HG02642 (cell line): ENCODE measurements at regions not wholly inside any gene's neighbourhood (a gene's known extent, or its start where the extent isn't known, plus 50 kb on each side); places are given as distances from the start of the nearest gene placed in this dataset.
A peak's percentile ranks its signal among the peaks of the same experiment; 100 is the strongest.

Source experiments
- ATAC-seq: cut with Tn5 transposase; IDR thresholded peaks from one replicate; pipeline ENCODE4 v1.9.1; 2021; ENCODE audit warnings: mild to moderate bottlenecking; ENCODE audit not compliant: unreplicated experiment, poor library complexity

DNA sequence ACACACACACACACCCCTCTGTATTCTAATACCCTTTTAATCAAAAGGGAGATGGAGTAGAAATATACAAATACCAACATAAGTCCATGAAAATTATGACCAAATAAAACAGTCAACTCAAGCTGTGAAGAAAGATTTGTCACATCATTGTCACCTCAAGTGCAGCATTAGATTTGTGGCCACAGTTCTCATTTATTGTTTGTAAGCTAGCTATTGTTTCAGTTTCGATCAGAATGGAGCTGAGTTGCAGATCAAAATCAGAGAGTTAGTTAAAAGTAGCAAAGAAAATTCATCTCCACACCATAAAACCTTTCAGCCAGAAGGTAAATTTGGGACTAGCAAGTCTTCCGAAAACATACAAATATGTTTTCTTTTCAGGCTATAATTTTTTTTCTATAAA, 267.7 kb upstream of the LMCD1 start:
- ATAC-seq, result no peak

DNA sequence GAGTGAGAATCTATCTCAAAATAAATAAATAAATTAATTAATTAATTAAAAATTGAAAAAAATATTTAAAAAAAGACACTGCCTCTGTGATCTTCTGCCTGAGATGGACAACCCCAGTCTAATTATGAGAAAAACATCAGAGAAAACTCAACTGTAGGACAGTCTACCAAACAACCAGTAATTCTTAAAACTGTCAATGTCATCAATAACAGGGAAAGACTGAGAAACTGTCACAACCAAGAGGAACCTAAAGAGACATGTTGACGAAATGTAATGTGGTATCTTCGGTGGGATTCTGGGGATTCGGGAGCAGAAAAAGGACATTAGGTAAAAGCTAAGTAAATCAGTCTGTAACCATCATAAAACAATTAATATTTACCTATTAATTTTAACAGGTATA, 265.4 kb upstream of the LMCD1 start:
- ATAC-seq, result no peak

DNA sequence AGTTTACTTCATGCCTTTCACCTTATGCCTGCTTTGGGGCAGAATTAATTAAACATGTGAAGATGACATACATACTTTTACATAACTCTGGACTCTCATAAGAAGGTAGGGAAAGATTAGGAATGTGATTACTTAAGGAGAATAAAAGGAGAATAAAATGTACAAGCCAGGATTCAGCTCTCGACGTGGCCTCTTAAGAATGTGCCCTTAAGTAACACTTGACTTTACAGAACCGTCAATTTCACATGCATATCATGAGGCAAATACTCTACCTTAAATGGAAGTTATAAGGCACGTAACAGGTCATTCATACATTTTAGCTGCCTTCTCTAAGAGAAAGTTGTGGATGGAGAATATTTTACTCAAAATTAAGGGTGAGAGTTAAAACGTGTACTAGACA, 263.7 kb upstream of the LMCD1 start:
- no peak for ATAC-seq

DNA sequence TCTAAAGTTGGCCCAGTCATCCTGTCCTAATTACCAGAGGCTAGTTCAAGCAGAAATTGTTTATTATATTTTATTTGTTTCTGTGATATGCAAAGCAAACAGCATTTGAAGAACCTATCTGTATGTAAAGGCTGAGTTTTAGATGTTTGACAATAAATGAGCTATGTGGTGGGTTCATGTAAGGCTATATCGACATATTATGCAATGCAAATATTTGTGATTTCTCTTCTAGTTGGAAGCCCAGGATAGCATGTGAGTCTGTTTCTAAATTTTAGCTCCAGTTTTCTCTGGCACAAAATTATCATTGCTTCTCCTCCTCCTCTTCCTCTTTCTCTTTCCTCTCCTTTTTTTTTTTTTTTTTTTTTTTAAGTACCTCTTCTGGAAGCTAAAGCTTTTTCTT, 263.2 kb upstream of the LMCD1 start:
- ATAC-seq, result no peak

DNA sequence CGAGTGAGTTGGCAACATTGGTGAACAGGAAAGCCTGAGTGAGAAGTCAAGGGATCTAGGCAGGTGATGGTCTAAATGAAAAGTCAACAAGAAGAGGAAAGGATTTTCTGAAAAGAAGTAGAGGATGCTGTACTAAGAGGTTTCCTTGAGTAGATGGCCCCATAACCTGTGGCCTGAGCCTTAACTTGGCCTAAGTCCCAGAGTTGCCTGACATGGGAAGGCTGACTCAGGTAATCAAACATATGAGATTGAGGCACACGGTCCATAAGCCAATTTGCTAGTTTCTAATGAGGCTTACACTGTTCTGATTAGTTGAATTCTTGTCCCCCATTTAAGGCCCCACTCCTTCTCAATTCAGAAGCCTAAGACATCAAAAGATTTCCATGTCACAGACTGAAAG, 262.5 kb upstream of the LMCD1 start:
- no peak for ATAC-seq

DNA sequence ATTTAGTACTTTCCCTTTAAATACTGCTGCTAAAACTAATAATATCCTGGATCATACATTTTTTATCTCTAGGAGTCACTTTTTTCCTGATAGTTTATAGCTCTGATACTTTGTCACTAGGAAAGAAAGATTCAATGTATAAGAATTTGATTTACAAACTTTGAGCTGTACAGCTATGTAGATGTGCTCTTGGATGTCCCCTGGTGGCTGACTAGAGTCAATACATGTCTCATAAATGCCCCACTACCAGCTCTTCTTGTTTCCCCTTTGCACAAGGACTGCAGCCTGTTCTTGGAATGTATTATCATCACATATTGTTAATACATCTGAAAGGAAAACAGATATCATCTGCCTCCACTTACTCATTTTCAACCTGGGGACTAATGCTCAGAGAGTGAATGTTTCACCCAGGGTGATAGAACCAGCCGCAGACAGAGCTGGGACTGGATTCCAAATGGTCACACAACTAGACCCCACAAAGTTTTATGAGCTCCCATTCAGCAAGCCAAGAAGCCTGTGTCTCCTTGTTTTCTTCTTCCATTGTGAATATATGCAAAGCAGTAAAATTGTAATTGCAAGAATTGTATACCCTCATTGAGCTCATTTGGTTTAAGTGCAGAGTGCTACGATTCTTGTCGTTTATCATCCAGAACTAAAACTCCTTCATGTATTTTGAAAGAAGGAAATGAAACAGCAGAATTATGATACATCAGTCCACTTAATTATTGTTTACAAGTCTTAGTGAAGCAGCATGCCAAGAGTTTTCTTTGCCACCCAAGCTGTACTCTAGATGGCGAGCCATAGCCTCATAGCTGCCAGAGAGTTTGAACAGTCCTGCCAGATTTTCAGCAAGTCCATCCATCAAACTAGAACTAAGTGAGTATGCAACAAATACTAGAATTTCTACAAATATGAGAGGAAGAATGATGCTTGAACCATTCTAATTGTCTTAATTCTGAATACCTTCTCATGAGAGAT, 261.6 kb upstream of the LMCD1 start:
- peak; percentile 93 for ATAC-seq

DNA sequence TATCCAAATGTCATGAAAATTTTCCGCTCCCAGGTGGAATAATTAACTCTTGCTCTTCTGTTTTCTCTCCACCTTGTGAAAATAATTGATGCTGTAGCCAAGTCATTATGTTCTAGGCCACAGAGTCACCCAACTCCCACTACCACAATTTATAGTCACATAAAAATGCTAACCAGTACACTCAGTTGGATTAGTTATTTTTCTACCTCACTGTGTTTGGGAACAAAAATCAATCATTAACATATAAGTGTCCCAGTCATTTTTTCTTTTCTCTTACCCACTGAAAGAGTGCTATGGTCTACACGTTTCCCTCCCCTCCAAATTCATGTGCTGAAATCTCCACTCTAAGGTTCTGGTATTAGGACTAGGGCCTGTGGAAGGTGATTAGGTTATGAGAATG, 255.6 kb upstream of the LMCD1 start:
- ATAC-seq, result no peak

DNA sequence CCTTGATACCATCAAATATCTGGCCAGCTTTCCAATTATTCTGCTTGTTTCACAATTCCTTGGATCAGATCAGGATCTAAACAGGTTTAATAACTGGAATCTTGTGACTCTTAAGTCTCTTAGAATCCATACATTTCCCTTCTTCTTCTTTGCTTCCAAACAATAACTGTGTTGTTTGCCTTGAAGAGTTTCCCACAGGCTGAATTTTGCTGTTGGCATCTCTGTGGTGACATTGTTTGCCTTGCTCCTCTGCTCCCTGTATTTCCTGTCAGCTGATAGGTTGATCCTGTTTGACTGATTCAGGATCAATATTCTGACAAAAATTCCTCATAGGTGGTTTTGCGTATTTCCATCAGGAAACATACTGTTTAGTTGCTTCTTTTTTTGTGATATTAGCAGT, 248.4 kb upstream of the LMCD1 start:
- ATAC-seq, result no peak

DNA sequence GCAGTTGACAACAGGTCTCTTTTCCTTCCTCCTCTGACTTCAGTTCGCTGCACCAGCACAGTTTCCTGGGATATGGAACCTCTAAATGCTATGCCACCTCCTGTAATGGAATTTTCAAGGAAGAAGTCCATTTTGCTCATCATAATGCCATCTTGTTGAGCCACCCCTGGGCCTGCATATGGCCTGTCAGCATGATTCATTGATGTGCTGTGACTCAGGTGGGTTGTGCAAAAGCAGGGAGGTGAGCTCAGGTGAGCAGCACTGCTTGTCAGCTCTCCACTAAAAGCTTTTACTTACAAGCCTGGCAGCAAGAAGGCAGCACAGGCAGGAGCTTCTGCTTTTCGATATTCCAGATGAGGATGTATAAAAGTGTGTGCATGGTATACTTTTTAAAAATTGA, 247.1 kb upstream of the LMCD1 start:
- ATAC-seq, result no peak

DNA sequence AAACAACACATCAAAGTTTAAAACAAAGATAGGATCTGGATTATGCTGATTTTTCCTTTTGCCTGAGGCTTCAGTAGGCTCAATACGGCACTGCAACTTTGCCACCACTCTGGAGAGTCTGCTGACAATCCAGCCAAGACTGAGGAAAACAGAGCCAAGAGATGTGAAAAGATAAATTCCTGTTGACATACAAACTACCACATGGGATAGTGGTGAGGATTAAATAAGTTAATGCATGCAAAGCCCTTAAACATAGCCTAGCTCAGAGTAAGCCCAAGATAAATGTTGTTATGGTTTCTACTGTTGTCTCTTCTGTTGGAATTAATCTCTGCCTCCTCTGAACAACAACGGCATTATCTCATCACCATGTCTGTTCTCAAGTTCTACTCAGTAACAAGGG, 245.9 kb upstream of the LMCD1 start:
- no peak for ATAC-seq

DNA sequence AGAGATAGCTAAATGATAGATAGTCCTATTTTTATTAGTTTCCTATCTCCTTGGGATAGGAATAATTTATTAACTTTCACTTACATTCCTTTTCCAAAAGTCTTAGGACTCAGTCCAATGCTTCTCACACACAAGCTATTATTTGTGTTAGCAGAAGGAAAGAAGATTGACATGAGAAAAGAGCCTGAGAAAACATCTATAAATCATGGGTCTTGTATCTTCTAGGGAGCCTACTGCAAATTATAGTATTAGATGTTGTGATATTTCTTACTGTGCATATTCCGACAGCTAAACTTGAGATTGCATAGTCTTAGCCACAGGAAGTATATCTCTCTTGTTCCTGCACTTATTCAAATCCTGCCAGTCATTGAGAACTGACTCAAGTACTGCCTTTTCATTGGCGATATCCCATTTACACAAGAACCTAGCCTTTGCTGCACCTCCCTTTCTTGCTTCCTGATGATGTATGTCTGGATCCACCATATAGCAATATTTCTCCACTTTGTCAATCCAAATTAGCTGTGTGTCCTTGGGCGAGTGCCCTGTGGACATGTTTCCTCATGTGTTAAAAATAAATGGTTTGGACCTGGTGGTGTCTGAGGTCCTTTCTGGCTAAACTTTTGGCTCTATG, 245.1 kb upstream of the LMCD1 start:
- no peak for ATAC-seq

DNA sequence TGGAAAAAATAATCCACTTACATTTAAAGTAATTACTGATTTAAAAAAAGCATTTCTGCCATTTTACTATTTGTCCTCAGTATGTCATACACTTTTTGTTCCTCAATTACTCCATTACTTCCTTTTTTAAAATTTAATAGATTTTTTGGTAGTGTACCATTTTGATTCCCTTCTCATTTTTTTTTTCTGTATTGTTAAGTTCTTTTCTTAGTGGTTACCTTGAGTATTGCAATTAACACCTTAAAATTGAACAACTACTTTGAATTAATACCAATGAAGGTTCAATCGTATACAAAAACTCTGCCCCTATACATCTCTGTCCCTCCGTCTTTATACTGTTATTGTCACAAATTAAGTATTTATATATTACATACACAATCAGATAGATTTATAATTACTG, 240.6 kb upstream of the LMCD1 start:
- no peak for ATAC-seq

DNA sequence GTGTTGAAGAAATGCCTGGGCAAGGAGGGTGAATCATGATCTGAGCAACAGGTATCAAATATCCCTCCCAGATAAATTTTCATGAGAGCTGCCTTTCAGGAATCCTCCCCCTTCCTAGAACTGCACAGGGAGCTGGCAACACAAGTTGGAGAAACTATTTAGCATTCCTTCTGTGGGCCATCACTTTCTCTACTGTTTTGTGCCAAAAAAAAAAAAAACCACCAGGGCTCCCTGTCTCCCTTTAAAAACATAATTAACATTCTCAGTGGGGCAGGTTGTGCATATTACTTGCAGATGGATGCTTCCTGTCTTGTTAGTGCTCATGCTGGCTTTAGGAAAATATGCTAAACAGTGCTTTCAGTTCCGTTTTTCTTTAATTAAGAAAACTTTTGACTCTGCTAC, 234.9 kb upstream of the LMCD1 start:
- no peak for ATAC-seq

DNA sequence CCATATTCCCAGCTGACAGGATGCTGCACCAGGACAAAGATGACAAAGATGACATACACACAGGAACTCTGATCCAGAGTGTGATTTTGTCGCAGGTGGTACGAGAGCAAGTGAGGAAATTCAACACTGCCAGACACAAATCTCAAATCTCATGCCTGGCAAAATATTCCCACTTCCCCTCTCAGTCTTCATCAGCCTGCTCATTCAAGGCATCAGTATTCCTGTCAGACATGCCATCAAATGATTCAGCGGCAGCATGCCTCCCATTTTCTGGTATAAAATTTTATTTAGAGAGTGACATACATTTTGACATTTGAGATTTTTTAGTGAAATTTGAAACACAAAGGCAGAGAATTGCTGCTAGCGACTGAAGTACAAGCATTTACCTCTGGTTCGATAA, 228.1 kb upstream of the LMCD1 start:
- ATAC-seq, result no peak

DNA sequence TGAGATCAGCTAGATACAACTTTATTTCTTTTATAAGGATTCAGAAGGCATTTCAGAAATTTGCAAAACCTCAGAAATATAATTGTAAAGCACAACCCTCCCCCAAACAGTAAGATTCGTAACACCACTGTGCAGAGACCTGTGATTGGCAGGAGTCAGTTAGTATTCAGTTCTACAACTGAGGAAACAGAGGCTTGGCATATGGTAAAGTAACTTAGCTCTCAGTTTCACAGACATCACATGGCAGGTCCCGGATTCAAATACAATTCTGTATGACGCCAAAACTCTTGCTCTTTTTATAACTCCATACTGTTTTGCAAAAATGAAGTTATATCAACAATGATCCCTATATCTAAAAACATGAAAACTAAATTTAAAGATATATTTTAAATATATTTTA, 225.6 kb upstream of the LMCD1 start:
- no peak for ATAC-seq

DNA sequence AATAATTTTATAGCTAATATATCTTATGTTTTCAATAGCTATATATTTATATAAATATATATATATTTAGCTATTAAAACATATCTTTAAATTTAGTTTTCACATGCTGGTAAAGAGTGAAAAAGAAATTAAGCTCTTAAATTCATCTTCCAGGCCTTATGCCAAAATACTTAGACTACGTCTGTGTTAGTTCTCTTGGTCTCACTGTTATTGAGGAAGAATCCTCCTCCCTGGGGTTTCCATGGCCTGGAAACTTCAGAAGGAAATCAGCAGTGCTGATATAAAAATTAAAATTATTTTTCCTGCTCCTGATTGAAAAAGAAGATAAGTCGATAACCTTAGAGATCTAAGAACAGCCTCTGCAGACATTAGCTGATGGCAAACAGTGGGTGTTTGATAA, 225.1 kb upstream of the LMCD1 start:
- no peak for ATAC-seq

DNA sequence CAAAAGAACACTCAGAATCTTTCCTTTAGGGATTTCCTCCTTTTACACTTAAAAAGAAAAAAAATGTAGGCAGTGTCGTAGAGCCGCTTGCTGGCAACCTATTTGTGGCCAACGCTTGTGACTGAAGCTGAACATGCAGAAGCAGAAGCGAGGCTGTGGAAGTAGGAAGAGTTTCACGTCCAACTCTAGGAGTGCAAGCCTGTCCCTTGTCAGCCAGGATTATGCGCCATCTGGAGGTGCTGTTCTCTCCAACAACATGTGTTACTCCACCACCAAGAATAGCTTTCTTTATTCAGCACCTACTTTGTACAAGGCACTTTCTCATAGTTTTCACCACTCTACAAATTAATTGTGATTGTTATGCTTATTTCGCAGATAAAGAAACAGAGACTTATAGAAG, 223.2 kb upstream of the LMCD1 start:
- no peak for ATAC-seq

DNA sequence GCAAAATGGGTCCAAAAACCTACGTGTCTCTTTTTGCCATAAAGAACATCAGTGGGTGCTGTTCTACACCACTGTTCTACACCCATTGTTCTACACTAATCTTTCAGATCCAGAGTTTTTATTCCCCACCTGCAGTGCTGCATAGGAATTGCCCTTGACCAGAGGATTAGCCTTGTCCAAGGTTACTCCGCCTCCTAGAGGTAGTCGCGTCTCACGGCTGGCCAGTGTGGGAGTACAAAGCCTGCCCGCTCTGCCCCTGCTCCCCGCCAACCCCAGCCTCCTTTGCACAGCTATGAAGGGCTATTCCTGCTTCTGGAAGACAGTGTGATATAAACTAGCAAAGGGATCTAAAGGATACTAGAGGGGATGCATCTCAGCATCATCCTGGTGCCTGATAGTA, 222.1 kb upstream of the LMCD1 start:
- no peak for ATAC-seq

DNA sequence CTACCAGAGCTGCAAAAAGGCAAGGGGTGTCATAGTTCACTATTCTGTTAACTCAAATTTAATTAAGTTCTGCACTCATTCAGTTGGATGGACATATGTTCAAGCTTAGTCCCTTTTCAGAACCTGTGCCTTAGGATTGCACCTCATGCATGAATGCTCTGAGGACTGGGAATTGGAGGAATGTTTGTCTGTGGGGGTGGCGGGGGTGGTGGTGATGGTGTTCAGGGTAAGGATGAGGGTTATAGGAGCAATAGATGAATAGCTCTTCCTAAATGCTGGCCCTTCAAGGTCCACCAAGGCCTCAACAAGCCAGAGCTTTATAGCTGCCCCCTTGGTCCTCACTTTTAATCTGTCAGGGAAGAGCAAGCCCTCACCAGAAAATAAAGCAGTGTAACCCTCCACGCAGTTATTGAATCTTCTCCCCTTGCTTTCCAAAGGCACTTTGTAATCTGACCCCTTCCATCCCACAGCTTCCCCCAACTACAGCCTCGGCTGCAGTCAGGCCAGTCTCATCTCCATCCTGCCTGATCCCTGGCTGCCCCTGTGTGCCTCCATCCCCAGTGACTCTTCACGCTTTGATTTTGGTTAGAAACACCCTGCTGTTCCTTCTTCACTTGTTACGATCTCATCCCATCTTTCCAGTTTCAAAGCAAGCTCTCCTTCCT, 221.6 kb upstream of the LMCD1 start:
- no peak for ATAC-seq

DNA sequence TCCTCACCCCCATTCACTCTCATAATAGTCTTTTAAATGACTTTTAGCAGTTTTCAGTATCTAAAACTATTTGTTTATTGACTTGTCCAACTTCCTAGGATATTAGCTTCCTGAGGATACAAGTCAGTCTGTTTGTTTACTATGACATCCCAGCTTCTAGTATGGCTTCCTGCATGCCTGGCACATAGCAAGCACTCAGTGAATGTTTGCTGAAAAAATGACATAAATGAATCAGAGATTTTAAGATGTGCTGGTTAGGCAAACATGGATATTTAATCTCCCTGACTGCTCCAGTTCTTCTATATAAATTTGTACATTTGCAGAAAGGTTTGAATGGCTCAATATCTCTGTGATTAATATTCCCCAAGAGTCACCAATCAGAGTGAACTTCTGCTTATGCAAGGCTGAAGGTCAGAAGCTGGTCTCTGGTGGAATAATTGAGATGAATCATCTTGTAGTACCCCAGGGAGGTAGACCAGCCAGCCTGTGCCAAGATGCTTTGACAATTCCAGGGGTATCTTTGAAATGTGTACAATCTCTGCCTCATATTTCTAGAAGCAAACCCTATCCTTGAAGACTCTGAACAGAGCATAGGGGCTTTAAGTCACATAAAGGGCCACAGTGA, 219.0 kb upstream of the LMCD1 start:
- no peak for ATAC-seq

DNA sequence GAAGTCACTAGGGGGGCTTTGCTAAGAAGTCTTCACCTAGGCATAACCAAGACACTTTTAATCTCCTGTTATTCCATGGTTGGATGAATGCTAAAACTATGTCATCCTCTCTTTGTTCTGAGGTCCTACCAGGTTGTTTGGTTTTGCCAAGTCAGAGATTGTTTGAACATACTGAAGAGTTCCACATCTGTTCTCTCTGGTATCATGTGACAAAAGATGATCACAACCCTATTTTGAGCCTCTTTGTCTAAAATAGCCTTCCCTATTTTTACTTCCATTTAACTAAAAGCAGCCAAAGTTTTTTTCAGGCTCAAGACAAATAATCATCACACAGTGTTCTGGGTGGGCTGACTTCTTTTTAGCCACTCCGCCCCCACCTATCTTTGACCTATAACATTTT, 218.4 kb upstream of the LMCD1 start:
- ATAC-seq, result no peak
